ENCODE measurements at regions not wholly inside any gene's neighbourhood (a gene's known extent, or its start where the extent isn't known, plus 50 kb on each side); places are given as distances from the start of the nearest gene placed in this dataset.

GRCh38 chr2:155200753-155201152 lies 502.3 kb downstream of the KCNJ3 start:
- TF ChIP-seq CTCF (conservative IDR thresholded peaks at IDR 0.05; ENCODE audit: low read depth, low read length) (no peak), POLR2A (IDR thresholded peaks at IDR 0.05; ENCODE audit: low read depth, low read length) (no peak), SMC3 (IDR thresholded peaks at IDR 0.05; ENCODE audit: low read depth, low read length) (no peak), FOS (IDR thresholded peaks at IDR 0.05; ENCODE audit: low read depth, low read length) (no peak), RCOR1 (IDR thresholded peaks at IDR 0.05; ENCODE audit: insufficient replicate concordance, low read length) (no peak)

All from IMR-90 (cell line).